ENCODE measurements at regions not wholly inside any gene's neighbourhood (a gene's known extent, or its start where the extent isn't known, plus 50 kb on each side); places are given as distances from the start of the nearest gene placed in this dataset.

DNA sequence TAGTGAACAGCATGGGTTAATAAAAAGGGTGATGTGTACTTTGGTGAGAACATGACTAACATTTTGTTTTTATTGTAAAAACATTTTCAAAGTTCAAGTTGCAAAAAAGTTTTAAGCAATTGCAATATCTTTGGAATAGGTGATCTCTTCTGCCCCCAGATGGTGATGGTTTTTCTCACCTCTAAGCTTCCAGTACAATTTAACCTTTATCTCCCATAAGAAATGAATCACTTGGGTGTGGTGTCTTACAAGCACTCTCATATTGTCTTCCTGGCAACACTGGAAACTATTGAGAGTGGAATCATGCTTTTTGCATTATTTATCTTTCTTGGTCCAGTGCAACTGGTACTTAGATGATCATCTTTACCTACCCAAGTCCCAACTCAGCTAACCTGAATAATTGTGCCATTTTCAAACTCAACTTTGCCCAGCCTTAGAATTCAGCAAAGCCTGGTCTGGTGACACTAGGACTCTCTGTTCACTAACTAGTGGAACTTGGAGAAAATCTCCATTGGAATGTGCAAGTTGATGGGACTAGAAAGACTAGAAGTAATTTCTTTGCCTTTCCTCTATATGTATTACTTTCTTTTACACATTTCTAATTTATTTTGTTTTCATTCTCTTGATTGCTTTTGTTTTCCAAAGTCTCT lies 964.7 kb upstream of the ZEB2 start:
- in situ Hi-C loops (cut with MboI; ENCODE audit: low sequenced_read_pairs) = no loop called here

DNA sequence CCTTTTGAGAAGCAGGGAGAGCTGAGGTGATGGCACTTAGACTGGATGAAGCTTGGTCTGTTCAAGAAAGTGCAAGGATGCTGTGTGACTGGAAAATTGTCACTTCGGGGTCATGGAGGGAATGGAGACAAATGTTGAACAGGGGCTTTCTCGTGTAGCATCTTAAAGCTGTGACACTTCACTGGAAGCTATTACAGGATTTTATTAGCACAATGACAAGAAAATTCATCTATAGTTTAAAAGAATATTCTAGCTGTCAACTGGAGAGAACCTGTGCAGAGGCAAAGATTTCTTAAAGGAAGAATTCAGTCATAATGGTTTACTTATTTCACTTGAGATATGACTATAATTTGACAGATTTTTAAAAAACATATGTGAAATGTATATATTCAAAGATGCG lies 963.9 kb upstream of the ZEB2 start:
- in situ Hi-C loops (cut with MboI; ENCODE audit: low sequenced_read_pairs) = no loop called here

DNA sequence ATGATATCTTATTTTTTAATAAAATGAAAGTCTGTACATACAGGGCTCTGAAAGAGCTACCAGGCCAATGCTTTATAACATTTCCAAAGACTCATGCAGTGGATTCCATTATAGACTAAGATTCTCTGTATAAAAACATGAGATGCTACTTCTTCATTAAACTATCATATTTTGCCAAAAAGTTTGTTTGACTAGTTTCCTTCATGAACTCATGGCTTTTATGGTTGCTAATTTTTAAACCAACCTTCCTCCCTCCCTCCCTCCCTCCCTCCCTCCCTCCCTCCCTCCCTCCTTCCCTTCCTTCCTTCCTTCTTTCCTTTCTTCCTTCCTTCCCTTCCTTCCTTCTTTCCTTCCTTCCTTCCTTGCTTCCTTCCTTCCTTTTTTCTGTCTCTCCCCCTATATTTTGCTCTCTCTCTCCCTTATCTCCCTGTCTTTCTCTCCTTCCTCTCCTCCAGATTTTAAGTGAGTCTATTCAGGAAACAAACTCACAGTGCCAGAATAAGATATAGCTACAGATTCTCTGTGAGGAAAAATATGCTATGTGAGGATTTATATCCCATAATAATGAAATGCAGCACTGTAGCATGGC lies 961.5 kb upstream of the ZEB2 start:
- in situ Hi-C loops (cut with MboI; ENCODE audit: low sequenced_read_pairs) = no loop called here

DNA sequence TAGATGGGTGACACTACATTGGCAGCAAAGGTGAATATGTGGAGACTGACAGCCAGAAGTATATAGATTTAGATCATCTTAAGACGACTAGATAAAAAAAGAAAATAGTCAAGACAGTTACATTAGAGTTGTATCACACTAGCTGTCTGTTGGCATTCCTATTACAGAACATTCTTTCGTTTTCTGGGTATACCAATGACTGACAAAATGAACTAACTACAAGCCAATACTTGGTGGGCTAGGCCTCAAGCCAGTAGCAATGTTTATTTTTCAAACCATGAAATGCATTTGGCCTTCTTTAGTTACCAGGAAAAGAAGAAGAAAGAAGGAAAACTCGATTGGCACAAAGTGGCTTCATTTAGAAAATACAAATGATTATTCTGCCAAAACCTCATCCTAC lies 944.9 kb upstream of the ZEB2 start:
- in situ Hi-C loops (cut with MboI; ENCODE audit: low sequenced_read_pairs) = no loop called here

DNA sequence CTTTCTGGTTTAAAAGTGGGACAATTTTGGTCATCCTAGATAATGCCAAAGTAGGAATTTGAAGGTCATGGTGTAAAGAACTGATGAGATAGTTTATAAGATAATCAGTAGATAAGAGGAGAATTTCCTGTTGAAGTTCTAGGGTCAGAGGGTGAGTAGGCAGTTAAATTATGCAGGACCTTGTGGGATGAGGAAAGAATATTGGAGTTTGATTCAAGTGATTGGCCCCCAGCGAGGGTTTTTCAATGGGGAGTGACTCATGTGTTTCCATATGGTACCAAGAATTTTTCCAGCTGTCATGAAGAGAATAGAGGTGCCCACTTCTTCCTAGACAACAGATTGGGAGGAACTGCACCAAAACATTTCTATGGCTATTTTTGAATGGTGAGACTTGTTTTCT lies 940.2 kb upstream of the ZEB2 start:
- in situ Hi-C loops (cut with MboI; ENCODE audit: low sequenced_read_pairs) = no loop called here

DNA sequence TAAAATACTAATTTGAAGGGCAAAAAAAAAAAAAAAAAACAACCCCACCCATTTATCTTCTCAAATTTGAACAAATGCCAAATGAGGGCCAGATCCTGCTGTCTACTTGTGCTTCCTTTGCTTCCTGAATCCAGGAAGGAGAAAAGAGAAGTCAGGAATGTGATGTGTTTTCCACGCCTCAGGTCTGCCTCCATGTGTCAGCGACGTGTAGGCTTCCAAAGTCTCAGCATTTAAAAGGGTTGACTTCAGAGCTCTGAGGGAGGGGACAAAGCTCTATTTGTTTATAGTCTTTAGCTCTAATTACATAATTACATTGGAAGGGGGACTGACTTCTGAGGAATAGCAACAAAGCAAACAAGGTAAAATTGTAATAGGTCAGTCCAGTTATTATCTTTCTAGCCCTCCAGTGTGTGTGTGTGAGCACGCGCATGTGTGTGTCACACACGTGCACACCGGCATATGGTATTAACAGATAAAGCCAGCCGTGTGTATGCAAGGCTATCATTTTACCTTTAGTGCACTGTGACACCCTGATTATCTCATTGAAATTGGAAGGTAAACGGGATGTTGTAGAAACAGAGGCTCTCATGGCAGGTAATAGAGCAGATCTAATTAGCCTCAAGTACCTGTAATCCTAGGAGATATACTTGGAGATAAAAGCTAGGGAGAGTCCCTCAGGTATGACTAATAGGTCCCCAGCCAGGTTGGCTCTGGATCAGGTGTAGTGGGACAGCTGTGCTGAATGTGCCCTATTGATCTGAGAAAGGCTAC lies 911.4 kb upstream of the ZEB2 start:
- in situ Hi-C loops (cut with MboI; ENCODE audit: low sequenced_read_pairs) = no loop called here

DNA sequence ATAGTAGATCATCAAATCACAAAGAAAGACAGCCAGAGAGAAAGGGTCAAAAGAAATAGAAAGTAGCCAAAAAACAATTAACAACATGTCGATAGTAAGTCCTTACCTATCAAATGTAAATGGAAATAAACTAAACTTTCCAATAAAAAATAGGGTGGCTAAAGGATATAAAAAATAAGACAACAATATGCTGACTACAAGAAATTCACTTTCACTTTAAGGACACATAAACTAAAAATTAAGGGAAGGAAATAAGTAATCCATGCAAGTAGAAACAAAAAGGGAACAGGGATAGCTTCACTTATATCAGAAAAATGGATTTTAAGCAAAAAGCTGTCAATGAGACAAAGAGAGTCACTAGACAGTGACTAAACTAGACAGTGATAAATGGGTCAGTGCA lies 903.9 kb upstream of the ZEB2 start:
- in situ Hi-C loops (cut with MboI; ENCODE audit: low sequenced_read_pairs) = no loop called here

DNA sequence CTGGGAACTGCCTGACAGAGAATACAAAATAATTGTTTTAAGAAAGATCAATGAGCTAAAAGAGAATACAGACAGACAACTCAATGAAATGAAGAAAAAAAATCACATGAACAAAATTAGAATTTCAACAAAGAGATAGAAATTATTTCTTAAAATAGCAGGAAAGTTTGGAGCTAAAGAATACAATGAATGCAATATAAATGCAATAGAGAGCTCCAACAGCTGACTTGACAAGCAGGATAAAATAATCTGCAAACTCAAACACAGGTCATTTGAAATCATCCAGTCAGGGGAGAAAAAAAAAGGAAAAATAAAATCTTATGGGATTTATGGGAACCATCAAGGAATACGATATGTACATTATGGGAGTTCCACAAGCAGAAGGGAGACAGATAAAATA lies 902.7 kb upstream of the ZEB2 start:
- in situ Hi-C loops (cut with MboI; ENCODE audit: low sequenced_read_pairs) = no loop called here

DNA sequence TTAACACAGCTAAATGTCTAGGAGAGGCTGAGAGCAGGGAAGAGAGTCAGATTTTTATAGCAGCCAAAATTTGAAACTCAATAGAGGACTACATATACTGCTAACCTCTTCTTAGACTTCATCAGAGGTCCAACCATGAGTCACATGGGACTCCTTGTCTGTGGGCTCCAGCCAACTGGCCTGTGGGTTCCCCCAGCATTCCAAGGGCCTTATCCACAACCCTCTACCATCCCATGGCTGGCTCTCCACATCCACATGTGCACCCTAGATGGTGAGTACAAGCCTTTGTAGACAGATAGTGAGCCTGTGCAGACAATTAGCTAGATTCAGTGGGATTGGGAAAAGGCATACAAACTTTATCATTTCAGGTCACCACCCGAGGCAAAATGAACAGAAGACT lies 901.9 kb upstream of the ZEB2 start:
- in situ Hi-C loops (cut with MboI; ENCODE audit: low sequenced_read_pairs) = no loop called here

DNA sequence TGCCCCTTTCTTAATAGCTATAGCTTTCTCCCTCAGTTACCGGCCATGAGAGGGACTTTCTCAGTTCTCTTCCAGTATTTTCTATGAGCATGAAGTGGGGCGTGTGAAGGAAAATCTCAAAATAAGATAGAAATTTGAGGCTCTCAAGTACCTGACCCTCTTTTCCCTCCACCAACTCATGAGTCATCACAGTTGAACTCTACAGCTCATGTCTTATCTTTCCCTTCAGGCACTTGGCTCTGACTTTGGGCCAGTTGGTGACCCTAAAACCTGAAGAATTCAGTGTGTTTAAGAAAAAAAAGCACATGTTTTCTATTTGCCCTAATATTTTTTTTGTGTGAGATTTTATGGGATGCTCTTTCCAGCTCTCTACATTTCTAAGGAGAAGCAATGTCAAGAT lies 896.7 kb upstream of the ZEB2 start:
- in situ Hi-C loops (cut with MboI; ENCODE audit: low sequenced_read_pairs) = no loop called here

DNA sequence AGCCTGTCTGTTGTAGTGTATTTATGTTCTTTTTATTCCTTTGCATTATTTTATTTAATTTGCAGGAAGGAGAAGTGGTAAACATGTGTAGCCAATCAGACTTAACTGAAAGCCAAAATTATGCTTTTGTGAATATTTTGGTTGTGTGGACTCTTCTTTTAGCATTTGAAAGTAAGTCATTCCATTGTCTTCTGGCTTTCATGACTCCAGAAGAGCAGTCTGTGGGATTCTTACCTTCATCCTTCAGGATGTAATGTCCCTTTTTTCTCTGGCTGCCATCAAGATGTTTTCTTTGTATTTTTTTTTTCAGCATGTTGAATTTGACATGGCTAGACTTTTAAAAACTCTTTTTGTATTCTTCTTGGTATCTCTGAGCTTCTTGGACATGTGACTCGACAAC lies 895.2 kb upstream of the ZEB2 start:
- in situ Hi-C loops (cut with MboI; ENCODE audit: low sequenced_read_pairs) = no loop called here

DNA sequence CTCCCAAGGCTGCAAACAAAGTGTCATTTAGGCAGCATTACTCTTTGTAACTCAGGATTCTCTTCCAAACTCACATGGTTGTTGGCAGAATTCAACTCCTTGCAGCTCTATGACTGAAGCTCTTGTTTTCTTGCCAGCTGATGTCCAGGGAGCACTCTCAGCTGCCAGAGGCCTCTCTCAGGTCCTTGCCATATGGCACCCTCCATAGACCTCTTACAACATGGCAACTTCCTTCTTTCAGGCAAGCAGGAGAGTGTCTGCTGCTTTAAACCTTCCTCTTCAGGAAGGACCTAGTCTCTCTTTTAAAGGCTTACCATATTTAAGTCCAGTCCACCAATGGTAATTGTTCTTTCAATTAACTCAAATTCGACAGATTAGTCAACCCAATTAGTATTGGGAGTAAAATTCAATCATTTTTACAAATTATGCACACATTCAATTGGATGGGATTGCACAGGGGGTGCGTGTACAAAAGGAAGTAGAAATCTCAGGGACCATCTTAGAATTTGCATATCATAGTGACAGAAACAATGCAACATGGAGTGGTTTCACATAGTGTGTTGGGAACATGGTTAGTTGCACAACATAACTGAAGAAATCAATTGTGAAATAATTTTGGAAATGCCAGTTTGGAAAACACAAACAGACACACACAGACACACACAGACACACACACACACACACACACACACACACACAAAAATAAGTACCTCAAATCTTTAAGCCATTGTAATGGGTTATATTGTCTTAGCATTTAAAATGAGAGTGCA lies 893.5 kb upstream of the ZEB2 start:
- in situ Hi-C loops (cut with MboI; ENCODE audit: low sequenced_read_pairs) = no loop called here

DNA sequence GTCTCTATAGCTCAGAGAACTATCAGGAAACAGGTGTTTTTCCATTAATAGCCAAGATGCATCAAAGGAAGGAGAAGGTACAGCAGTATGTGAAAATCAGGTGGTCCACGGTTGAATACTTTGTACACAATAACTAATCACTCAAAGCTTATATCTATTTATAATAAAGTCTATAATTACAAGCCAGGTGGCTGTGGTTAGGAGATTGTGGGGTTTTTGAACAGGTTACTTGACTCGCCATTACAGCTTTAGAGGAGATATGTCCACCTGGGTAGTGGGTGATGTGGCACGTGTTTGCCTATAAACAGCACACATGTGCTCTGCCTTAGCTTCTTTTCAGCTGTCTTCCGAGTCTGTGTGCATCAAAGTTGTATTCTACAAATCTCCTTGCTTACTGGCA lies 892.2 kb upstream of the ZEB2 start:
- in situ Hi-C loops (cut with MboI; ENCODE audit: low sequenced_read_pairs) = no loop called here

DNA sequence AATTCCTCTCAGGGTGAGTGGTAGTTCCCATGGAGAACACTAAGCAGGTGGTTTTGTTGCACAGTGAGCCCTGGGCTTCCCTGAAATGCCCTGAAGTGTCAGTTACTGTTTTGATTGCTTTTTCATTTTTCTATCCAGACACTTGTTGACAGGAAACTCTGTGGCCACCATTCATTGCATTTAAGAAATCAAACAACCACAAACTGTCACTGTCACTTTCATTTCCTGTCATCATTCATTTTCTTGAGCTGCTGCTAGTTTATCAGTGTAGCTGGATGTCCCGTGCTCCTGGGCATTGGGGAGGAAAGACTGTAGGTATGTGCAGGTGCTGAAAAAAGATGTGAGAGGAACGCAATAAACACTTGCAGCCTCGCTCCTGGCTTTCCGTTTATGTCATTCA lies 891.6 kb upstream of the ZEB2 start:
- in situ Hi-C loops (cut with MboI; ENCODE audit: low sequenced_read_pairs) = no loop called here

DNA sequence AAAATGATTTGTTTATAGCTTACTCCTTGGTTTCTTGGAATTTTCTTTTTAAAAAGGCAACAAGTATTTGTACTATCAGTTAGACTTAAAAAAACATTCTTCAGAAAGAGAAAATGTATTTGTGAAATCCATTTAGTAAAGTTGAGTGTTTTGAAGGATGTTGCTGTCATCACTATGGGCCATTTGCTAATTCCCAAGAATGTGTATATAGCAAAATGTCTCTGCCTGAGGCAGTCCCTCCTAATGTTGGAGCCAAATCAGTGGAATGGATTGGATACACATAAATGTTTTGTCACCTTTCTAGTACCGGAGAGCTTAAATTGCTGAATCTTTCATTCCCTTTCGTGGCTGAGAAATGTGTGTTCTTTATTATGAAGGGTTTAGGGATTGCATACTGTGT lies 890.2 kb upstream of the ZEB2 start:
- in situ Hi-C loops (cut with MboI; ENCODE audit: low sequenced_read_pairs) = no loop called here

DNA sequence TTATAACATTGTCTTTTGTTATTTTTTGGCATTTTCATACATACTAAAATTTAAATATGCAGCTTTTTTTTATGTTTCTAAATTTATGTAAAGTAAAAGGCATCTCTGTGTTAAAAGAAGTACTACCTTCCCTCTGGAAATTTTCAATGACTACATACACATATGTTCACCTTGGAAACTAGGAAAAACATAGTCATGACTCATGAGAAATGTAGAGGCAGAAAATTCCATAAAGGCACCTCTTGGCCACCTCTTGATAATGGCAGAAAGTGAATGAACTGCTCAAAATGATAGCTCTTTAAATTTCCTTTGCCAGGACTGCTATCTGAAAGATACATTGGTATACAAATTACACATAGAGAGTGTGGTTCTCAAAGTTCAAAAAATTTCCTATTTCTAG lies 889.1 kb upstream of the ZEB2 start:
- in situ Hi-C loops (cut with MboI; ENCODE audit: low sequenced_read_pairs) = no loop called here

DNA sequence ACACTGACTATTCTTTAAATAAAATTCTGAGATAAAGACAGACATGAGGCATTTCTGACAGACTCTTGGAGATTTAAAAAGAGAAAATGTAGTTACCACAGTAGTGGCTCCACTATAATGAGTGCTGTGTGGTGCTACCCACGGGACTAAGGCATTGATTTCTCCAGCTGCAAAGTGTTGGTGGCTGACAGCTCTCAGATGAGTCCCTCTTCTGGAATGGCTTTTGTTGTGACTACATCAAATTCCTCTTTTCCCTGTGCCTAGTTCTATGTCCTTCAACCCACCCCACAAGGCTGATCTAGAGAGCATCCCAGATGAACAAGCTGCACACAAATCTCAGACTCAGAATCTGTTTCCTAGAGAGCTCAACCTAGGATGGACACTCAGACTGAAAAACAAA lies 884.8 kb upstream of the ZEB2 start:
- in situ Hi-C loops (cut with MboI; ENCODE audit: low sequenced_read_pairs) = no loop called here

DNA sequence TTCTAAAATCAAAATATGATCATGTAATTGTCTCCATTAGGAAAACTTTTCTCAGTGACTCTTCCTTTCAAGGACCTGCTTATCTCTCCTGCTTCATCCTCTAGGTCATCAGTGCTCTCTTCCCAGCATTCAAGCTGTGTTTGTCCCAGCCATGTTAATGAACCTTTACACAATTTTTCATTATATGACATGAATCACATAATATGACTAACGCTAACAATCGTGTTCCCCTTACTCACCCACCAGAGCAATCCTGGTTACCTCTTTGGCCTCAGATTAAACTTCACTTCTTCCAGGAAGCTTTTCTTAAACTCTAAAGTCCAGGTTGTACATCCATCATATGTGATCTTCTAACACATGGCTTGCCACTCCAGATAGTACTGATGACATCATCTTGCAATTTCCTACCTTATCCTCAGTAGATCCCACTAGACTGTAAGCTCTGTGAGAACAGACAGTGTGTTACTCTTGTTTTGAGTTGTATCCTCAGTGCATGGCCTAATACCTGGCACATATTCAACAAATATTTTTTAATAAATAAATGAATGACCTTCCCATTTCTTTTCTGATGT lies 882.9 kb upstream of the ZEB2 start:
- in situ Hi-C loops (cut with MboI; ENCODE audit: low sequenced_read_pairs) = no loop called here

DNA sequence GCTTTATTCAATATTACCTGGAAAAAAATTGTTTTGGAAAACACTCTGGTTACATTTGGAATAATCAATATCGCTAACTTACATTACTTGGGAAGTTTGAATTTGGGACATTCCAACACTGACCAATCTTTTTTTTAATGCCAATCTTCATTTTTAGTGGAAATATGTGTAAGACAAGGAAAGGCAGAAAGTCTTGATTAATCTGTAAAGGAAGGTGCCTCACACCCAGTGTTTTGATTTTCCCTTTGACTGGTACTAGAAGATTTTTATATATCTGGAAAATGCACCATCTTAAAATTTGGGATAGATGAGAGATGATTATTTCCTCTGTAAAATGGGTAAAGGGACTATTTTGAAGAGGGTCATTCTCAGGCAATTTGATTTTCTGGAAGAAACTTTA lies 879.2 kb upstream of the ZEB2 start:
- in situ Hi-C loops (cut with MboI; ENCODE audit: low sequenced_read_pairs) = no loop called here

DNA sequence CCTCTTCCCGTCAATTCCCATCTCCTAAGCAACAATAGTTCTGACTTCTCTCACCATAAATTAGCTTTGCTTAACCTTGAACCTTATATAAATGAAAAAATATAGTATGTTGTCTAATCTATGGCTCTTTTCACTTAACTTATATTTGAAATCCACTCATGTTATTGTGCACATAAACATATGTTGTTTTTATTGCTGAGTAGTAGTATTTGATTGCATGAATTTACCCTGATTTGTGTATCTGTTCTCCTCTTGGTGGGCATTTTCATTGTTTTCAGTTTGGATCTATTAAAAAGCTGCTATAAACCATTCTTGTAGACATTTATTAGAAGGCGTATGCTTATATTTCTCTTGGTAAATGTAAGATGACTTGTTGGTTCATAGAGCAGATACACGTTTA lies 874.3 kb upstream of the ZEB2 start:
- in situ Hi-C loops (cut with MboI; ENCODE audit: low sequenced_read_pairs) = no loop called here

DNA sequence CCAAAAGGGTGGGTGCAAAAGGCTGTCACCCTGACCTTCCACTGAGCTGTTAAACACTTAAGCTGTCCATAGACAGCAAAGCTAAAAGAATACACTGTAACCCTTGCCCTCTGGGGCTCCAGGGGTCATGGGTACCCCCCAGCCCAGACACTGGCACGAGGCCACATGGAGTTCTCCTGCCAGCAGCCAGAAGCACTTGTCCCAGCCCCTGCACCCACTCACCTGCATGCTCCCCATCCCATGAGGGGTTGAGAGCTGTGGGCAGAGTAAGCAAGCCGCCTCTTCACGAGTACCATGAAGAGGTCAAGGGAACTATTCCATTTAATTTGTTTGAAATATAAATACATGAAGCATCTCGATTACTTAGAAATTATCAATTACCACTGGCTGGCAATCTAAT lies 867.1 kb upstream of the ZEB2 start:
- in situ Hi-C loops (cut with MboI; ENCODE audit: low sequenced_read_pairs) = no loop called here
